HL-60 (cell line): ENCODE measurements at regions not wholly inside any gene's neighbourhood (a gene's known extent, or its start where the extent isn't known, plus 50 kb on each side); places are given as distances from the start of the nearest gene placed in this dataset.

Experiments
- DNase-seq, 2 experiments: peaks; one replicate each; pipeline ENCODE4 v3.0.0-alpha.2; 2010 to 2020; ENCODE audit warnings: low read depth in 1 of 2, low spot score in 1 of 2
- H3K27ac ChIP-seq: fragments of 250-450 bp; sonication (Bioruptor Pico); replicated peaks from 2 replicates; pipeline ENCODE4 v1.5.1; 2020; ENCODE audit warnings: mild to moderate bottlenecking, moderate library complexity
- H3K27me3 ChIP-seq: fragments of 250-450 bp; sonication (Bioruptor Pico); 2 replicates; pipeline ENCODE4 v1.5.1; 2021; ENCODE audit warnings: mild to moderate bottlenecking, moderate library complexity; ENCODE audit not compliant: insufficient read depth, poor library complexity, severe bottlenecking
- H3K4me3 ChIP-seq: replicated peaks from 2 replicates; pipeline ENCODE4 v1.5.1; 2011; ENCODE audit warnings: mild to moderate bottlenecking, control low read depth, low read length; ENCODE audit not compliant: insufficient read depth
- CTCF ChIP-seq: IDR thresholded peaks from one replicate; pipeline ENCODE4 v1.5.1; 2011; ENCODE audit warnings: low read length, control low read depth, inconsistent platforms; ENCODE audit not compliant: insufficient read depth
- GABPA ChIP-seq: IDR thresholded peaks from 2 replicates; pipeline ENCODE4 v1.6.1; 2012; ENCODE audit warnings: low read depth
- POLR2AphosphoS5 ChIP-seq: IDR thresholded peaks from 2 replicates; pipeline ENCODE4 v1.6.1; 2012; ENCODE audit warnings: low read depth
- REST ChIP-seq: IDR thresholded peaks from 2 replicates; pipeline ENCODE4 v1.6.1; 2012; ENCODE audit warnings: low read depth; ENCODE audit not compliant: insufficient replicate concordance
- SPI1 ChIP-seq: IDR thresholded peaks from 2 replicates; pipeline ENCODE4 v1.6.1; 2012; ENCODE audit warnings: low read depth, mild to moderate bottlenecking, borderline replicate concordance

GRCh38 chr4:36549992-36550391 lies 268.6 kb downstream of the DTHD1 start:
- Histone ChIP-seq H3K27me3 (no peaks in the 10 kb centered on the region), H3K27ac (no peak overlapping the region), H3K4me3 (no peak overlapping the region)
- no peak for DNase-seq
- TF ChIP-seq SPI1 (no peak), REST (no peak), GABPA (no peak), CTCF (no peak), POLR2AphosphoS5 (no peak)

- TF ChIP-seq REST (no peak), POLR2AphosphoS5 (no peak), GABPA (no peak), SPI1 (no peak), CTCF (no peak)
- Histone ChIP-seq H3K27ac (no peak overlapping the region), H3K27me3 (no peaks in the 10 kb centered on the region), H3K4me3 (no peak overlapping the region)
- no peak for DNase-seq
Observed at GRCh38 chr4:36551697-36552214, 270.3 kb downstream of the DTHD1 start.

GRCh38 chr4:36553029-36553428 lies 271.6 kb downstream of the DTHD1 start:
- no peak for DNase-seq
- no peaks in the 10 kb centered on the region for H3K27me3 ChIP-seq
- H3K4me3 ChIP-seq: no peak overlapping the region
- H3K27ac ChIP-seq: no peak overlapping the region
- TF ChIP-seq SPI1 (no peak), CTCF (no peak), GABPA (no peak), POLR2AphosphoS5 (no peak), REST (no peak)
